ENCODE measurements at regions not wholly inside any gene's neighbourhood (a gene's known extent, or its start where the extent isn't known, plus 50 kb on each side); places are given as distances from the start of the nearest gene placed in this dataset.

DNA sequence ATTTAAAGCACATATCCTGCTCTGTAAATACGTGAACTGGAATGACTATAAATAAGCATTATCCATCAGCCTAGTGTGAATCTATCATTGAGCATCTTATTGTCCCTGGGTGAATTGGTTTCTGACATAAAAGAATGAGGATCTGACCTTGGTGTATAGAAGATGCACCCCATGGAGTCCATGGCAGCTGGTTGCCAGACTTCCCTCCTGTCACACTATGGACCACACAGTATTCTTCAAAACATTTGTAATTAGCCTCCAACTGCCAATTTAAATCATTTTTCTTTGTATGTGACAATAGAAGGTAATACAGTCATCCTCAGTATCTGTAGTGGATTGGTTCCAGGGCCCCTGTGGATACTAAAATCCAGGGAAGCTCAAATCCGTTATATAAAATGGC is 238.1 kb upstream of the ZWINT start:
- H3K4me3 ChIP-seq (ENCODE audit: low read depth, low read length), result no peak overlapping the region
- TF ChIP-seq, protein P1, sequence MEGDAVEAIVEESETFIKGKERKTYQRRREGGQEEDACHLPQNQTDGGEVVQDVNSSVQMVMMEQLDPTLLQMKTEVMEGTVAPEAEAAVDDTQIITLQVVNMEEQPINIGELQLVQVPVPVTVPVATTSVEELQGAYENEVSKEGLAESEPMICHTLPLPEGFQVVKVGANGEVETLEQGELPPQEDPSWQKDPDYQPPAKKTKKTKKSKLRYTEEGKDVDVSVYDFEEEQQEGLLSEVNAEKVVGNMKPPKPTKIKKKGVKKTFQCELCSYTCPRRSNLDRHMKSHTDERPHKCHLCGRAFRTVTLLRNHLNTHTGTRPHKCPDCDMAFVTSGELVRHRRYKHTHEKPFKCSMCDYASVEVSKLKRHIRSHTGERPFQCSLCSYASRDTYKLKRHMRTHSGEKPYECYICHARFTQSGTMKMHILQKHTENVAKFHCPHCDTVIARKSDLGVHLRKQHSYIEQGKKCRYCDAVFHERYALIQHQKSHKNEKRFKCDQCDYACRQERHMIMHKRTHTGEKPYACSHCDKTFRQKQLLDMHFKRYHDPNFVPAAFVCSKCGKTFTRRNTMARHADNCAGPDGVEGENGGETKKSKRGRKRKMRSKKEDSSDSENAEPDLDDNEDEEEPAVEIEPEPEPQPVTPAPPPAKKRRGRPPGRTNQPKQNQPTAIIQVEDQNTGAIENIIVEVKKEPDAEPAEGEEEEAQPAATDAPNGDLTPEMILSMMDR (IDR thresholded peaks at IDR 0.05; ENCODE audit: control insufficient read depth, extremely low read depth, insufficient read depth), result no peak
- no peak for DNase-seq (ENCODE audit: low read depth)

DNA sequence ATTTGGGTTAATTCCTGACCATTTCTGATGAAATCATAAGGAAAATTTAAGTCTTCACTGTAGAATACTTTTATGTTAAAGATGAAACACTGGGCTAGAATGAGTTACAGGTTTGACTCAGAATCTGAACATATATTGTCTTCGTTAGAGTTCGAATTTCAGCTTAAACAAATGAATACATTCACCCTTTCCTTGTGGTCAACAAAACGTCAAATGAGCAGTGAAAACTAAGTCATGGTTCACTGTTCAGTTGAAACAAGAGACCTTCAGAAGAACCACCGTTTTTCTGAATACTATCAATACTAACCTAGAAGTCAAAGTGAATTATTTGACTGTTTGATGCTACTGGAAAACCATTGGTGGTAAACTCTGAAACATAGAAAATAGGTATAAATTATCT is 235.2 kb upstream of the ZWINT start:
- TF ChIP-seq, protein P1 (IDR thresholded peaks at IDR 0.05; ENCODE audit: control insufficient read depth, extremely low read depth, insufficient read depth), result no peak
- H3K4me3 ChIP-seq (ENCODE audit: low read depth, low read length), result no peak overlapping the region
- no peak for DNase-seq (ENCODE audit: low read depth)

DNA sequence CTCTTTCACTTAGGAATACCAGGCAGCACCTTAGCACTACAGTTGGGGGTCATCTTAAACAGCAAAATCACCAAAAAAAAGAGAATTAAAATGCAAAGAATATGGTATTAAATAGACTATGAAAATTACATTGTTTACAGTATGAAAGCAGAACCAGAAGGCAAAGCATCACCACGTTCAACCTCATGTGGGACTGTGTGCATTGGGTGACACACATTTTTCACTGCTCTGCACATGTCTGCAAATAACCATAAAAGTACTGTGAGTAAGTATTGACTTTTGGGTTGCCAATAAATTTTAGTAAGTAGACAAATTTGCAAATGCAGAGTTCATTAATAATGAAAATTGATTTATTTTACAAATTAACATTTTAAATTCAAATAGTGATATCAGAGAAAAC is 232.1 kb upstream of the ZWINT start:
- no peak overlapping the region for H3K4me3 ChIP-seq (ENCODE audit: low read depth, low read length)
- DNase-seq (ENCODE audit: low read depth), result no peak
- TF ChIP-seq, protein P1 (IDR thresholded peaks at IDR 0.05; ENCODE audit: control insufficient read depth, extremely low read depth, insufficient read depth), result no peak

DNA sequence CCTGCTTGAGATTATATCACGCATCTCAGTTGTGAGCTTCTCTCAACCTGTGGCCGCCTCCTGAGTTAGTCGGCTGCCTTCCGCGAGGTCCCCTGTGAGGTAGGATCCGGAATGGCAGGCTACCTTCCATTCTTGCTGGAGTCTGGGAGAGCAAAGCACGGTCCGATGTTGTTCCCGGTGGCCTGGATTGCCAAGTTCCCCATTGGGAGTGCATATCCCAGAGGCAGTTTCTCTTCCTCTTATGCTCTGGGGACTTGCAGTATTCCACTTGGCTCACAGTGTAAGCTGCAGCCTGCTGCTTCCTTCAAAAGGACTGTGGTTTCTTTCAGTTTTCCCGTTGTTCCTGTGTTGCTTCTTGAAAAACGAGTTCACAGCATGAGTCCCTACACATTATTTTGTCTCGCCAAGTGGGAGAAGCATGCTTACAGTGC is 225.4 kb upstream of the ZWINT start:
- TF ChIP-seq, protein P1 (IDR thresholded peaks at IDR 0.05; ENCODE audit: control insufficient read depth, extremely low read depth, insufficient read depth), result no peak
- H3K4me3 ChIP-seq (ENCODE audit: low read depth, low read length), result no peak overlapping the region
- no peak for DNase-seq (ENCODE audit: low read depth)

DNA sequence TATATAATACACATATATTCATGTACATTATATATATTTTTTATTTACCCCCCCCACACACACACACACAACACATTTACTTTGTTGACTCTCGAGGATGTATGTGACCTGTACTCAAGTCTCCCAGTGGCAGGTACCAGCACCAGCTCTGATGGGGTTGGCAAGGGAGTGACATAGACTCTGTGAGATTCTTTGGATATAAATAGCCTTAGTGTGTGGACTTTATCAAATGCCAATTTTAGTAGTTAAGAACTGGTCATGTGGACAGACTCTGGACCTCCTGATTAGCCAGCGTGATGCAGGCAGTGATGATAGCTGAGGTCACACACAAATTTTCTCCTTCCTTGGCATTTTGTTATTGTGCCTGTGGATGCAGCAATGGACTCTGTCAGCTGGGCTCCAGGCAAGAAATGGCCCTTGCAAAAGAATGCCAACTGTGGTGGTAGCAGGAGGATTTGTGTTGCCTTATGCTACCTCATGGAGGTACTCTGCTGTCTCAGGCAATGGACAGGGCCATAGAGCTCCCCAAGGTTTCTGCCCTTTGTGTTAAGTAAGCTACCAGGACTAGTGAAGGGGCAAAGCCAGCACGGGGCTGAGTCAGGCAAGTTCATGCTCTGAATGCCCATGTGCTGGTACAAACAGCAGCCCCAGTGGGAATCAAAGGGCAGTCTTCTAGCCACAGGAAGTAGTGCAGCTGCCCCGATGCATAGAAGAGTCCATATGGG is 224.6 kb upstream of the ZWINT start:
- TF ChIP-seq, protein P1 (IDR thresholded peaks at IDR 0.05; ENCODE audit: control insufficient read depth, extremely low read depth, insufficient read depth), result no peak
- no peak for DNase-seq (ENCODE audit: low read depth)
- H3K4me3 ChIP-seq (ENCODE audit: low read depth, low read length), result no peak overlapping the region

DNA sequence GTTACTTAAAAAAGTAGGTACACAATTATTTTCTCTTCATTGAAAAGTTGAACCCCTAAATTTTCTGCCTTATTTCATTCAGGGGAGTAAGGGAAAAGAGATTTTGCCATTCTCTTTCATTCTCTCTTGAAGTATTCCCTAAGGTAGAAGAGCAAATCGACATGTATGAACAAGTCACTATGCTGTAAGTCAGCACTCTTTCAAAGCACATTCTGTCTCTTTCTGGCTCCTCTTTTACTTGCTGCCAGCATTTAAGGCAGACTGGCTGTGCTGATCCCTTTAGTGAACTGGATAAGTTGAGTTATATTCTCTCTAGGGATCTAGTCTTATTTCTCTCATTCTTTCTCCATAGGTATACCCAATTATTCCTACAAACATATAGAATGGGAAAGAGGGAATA is 222.3 kb upstream of the ZWINT start:
- H3K4me3 ChIP-seq (ENCODE audit: low read depth, low read length), result no peak overlapping the region
- no peak for DNase-seq (ENCODE audit: low read depth)
- TF ChIP-seq, protein P1 (IDR thresholded peaks at IDR 0.05; ENCODE audit: control insufficient read depth, extremely low read depth, insufficient read depth), result no peak

DNA sequence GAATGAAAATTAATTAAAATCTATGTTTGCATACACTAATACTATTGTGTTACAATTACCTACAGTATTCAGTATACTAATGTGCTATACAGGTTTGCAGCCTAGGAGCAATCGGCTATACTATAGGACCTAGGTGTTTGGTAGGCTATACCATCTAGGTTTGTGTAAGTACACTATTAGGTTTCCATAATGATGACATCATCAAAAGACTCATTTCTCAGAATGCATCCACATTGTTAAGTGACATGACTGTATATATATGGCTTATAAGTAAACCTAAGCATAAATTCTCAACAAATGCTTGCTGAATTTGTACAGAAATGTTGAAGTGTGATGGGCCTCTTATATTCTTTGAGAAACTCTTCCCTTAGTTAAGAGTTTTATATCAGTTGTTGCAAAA is 206.5 kb upstream of the ZWINT start:
- no peak for DNase-seq (ENCODE audit: low read depth)
- TF ChIP-seq, protein P1 (IDR thresholded peaks at IDR 0.05; ENCODE audit: control insufficient read depth, extremely low read depth, insufficient read depth), result no peak
- no peak overlapping the region for H3K4me3 ChIP-seq (ENCODE audit: low read depth, low read length)
